Neural cell (in vitro differentiated cells): ENCODE measurements at regions not wholly inside any gene's neighbourhood (a gene's known extent, or its start where the extent isn't known, plus 50 kb on each side); places are given as distances from the start of the nearest gene placed in this dataset.

Experiments used
- H2AFZ ChIP-seq: fragments of 200-600, 300-800 bp; sonication (generic), shearing (Covaris generic); 2 replicates; pipeline ENCODE4 v1.6.0; 2014; ENCODE audit warnings: low read depth, mild to moderate bottlenecking, antibody characterized with exemption, low read length, moderate library complexity
- H3F3A ChIP-seq: fragments of 200-600 bp; shearing (Covaris generic); 2 replicates; pipeline ENCODE4 v1.6.1; 2016; ENCODE audit warnings: mild to moderate bottlenecking, moderate library complexity, mixed read lengths, antibody characterized with exemption, low read length; ENCODE audit not compliant: insufficient read depth, poor library complexity, severe bottlenecking
- H3K27ac ChIP-seq: fragments of 200-600, 300-800 bp; sonication (generic), shearing (Covaris generic); 2 replicates; pipeline ENCODE4 v1.5.1; 2014; ENCODE audit warnings: mild to moderate bottlenecking, low read length, moderate library complexity
- H3K27me3 ChIP-seq: fragments of 300-800, 200-600 bp; sonication (generic), shearing (Covaris generic); 2 replicates; pipeline ENCODE4 v1.6.0; 2014; ENCODE audit warnings: mild to moderate bottlenecking, low read depth, low read length, moderate library complexity; ENCODE audit not compliant: insufficient read depth
- H3K36me3 ChIP-seq: fragments of 300-800, 200-600 bp; sonication (generic), shearing (Covaris generic); 2 replicates; pipeline ENCODE4 v1.5.1; 2014; ENCODE audit warnings: mild to moderate bottlenecking, antibody characterized with exemption, low read length, moderate library complexity; ENCODE audit not compliant: insufficient read depth
- H3K4me2 ChIP-seq: fragments of 300-800, 200-600 bp; sonication (generic), shearing (Covaris generic); 2 replicates; pipeline ENCODE4 v1.6.0; 2014; ENCODE audit warnings: mild to moderate bottlenecking, low read length
- H3K4me3 ChIP-seq: fragments of 300-800, 200-600 bp; sonication (generic), shearing (Covaris generic); 2 replicates; pipeline ENCODE4 v1.5.1; 2014; ENCODE audit warnings: mild to moderate bottlenecking, low read length, moderate library complexity
- H3K79me2 ChIP-seq: fragments of 200-600 bp; shearing (Covaris generic); replicated peaks from 2 replicates; pipeline ENCODE4 v1.6.0; 2014; ENCODE audit warnings: mild to moderate bottlenecking, low read length, moderate library complexity; ENCODE audit not compliant: insufficient read depth
- H3K9ac ChIP-seq: fragments of 300-800, 200-600 bp; sonication (generic), shearing (Covaris generic); 2 replicates; pipeline ENCODE4 v1.6.1; 2016; ENCODE audit warnings: mild to moderate bottlenecking, low read length, mixed read lengths
- H3K9me2 ChIP-seq: fragments of 200-600 bp; shearing (Covaris generic); 2 replicates; pipeline ENCODE4 v1.6.1; 2016; ENCODE audit warnings: mild to moderate bottlenecking, low read length, mixed read lengths; ENCODE audit not compliant: insufficient read depth
- H3K9me3 ChIP-seq: fragments of 200-600, 300-800 bp; sonication (generic), shearing (Covaris generic); 2 replicates; pipeline ENCODE4 v1.6.1; 2016; ENCODE audit warnings: mild to moderate bottlenecking, mixed run types, low read length, moderate library complexity, mixed read lengths
- H4K20me1 ChIP-seq: fragments of 200-600 bp; shearing (Covaris generic); 2 replicates; pipeline ENCODE4 v1.6.1; 2016; ENCODE audit warnings: mild to moderate bottlenecking, mixed run types; ENCODE audit not compliant: insufficient read depth
- CTCF ChIP-seq: fragments of 450-650 bp; IDR thresholded peaks from 2 replicates; pipeline ENCODE4 v1.5.1; 2014; ENCODE audit warnings: antibody characterized with exemption, mild to moderate bottlenecking, moderate library complexity; ENCODE audit not compliant: poor library complexity, severe bottlenecking
- EP300 ChIP-seq: fragments of 450-650 bp; conservative IDR thresholded peaks from 2 replicates; pipeline ENCODE4 v1.6.1; 2014; ENCODE audit warnings: antibody characterized with exemption, mild to moderate bottlenecking, moderate library complexity; ENCODE audit not compliant: poor library complexity, severe bottlenecking
- EZH2 ChIP-seq: fragments of 200-600, 300-800 bp; shearing (Covaris generic), sonication (generic); IDR thresholded peaks from 2 replicates; pipeline ENCODE4 v1.6.1; 2014; ENCODE audit warnings: antibody characterized with exemption, low read length, borderline replicate concordance, mild to moderate bottlenecking; ENCODE audit not compliant: insufficient read depth, poor library complexity, severe bottlenecking
- MXI1 ChIP-seq: fragments of 450-650 bp; conservative IDR thresholded peaks from 2 replicates; pipeline ENCODE4 v1.6.1; 2014; ENCODE audit warnings: antibody characterized with exemption, mild to moderate bottlenecking; ENCODE audit not compliant: poor library complexity, severe bottlenecking
- POLR2AphosphoS5 ChIP-seq: IDR thresholded peaks from 2 replicates; pipeline ENCODE4 v1.6.1; 2012
- RAD21 ChIP-seq: fragments of 450-650 bp; conservative IDR thresholded peaks from 2 replicates; pipeline ENCODE4 v1.6.1; 2014; ENCODE audit warnings: antibody characterized with exemption, mild to moderate bottlenecking, moderate library complexity
- REST ChIP-seq: IDR thresholded peaks from 2 replicates; pipeline ENCODE4 v1.6.1; 2012; ENCODE audit warnings: borderline replicate concordance
- SMC3 ChIP-seq: fragments of 450-650 bp; conservative IDR thresholded peaks from 2 replicates; pipeline ENCODE4 v1.6.1; 2014; ENCODE audit warnings: antibody characterized with exemption, mild to moderate bottlenecking, moderate library complexity; ENCODE audit not compliant: poor library complexity
- TAF1 ChIP-seq: IDR thresholded peaks from 2 replicates; pipeline ENCODE4 v1.6.1; 2012; ENCODE audit warnings: low read depth

- H3K27ac ChIP-seq: no peak overlapping the region
- no peaks in the 10 kb centered on the region for H3K9me3 ChIP-seq
- H3K4me3 ChIP-seq: no peak overlapping the region
- no peaks in the 10 kb centered on the region for H3K79me2 ChIP-seq
- no peak for TF ChIP-seq EZH2
- TF ChIP-seq TAF1: no peak
- TF ChIP-seq POLR2AphosphoS5: no peak
- TF ChIP-seq REST: no peak
- no peak for TF ChIP-seq SMC3
- TF ChIP-seq EP300: no peak
- TF ChIP-seq CTCF: no peak
- TF ChIP-seq RAD21: no peak
- TF ChIP-seq MXI1: no peak
- H3K4me2 ChIP-seq: no peak overlapping the region
- H3K9me2 ChIP-seq: no peaks in the 10 kb centered on the region
- no peak overlapping the region for H2AFZ ChIP-seq
- no peaks in the 10 kb centered on the region for H3F3A ChIP-seq
- no peaks in the 10 kb centered on the region for H3K36me3 ChIP-seq
- no peaks in the 10 kb centered on the region for H4K20me1 ChIP-seq
- H3K9ac ChIP-seq: no peak overlapping the region
- H3K27me3 ChIP-seq: no peaks in the 10 kb centered on the region
These were observed 1018.6 kb downstream of the TUSC7 start for GRCh38 chr3:117728226-117728625.

DNA sequence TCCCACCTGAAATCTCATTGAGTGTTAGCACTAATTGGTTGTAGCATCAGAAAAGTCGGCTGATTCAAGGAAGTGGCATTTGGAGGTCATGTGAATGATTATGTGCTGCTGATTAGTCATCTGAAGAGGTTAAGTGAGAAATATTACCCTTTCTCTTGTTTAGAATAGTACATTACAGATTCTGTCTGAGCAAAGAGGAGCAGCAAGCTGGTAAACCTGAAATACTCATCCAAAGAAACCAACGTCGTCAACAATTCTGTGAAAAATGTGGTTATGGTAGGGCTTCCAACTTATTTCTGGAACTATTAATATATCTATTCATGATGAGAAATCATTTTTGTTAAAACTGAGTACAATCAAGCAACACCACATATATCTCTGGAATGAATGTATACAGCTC lies 1024.9 kb downstream of the TUSC7 start:
- Histone ChIP-seq H3K27ac (peak overlapping the region; percentile 26), H3K9me3 (no peaks in the 10 kb centered on the region), H3K36me3 (no peaks in the 10 kb centered on the region), H3F3A (no peaks in the 10 kb centered on the region), H3K9ac (no peak overlapping the region), H2AFZ (no peak overlapping the region), H3K9me2 (no peaks in the 10 kb centered on the region), H3K27me3 (no peaks in the 10 kb centered on the region), H3K4me2 (no peak overlapping the region), H3K79me2 (no peaks in the 10 kb centered on the region), H4K20me1 (no peaks in the 10 kb centered on the region), H3K4me3 (no peak overlapping the region)
- TF ChIP-seq SMC3 (no peak), EZH2 (no peak), REST (no peak), EP300 (no peak), CTCF (no peak), POLR2AphosphoS5 (no peak), TAF1 (no peak), MXI1 (no peak)
